OCI-LY7 (cell line): ENCODE measurements at regions not wholly inside any gene's neighbourhood (a gene's known extent, or its start where the extent isn't known, plus 50 kb on each side); places are given as distances from the start of the nearest gene placed in this dataset.

Experiments used
- CTCF ChIP-seq: fragments of 200-600 bp; sonication (generic); conservative IDR thresholded peaks from 2 replicates; pipeline ENCODE4 v1.5.1; 2014; ENCODE audit warnings: mild to moderate bottlenecking, antibody characterized with exemption, low read length, moderate library complexity, mixed read lengths
- EZH2phosphoT487 ChIP-seq: fragments of 200-600 bp; sonication (generic); IDR thresholded peaks from 2 replicates; pipeline ENCODE4 v1.6.1; 2018; ENCODE audit warnings: low read depth, borderline replicate concordance, mild to moderate bottlenecking, mixed run types, antibody characterized with exemption, low read length, moderate library complexity, mixed read lengths

GRCh38 chr4:159542296-159542695, 439.4 kb downstream of the RAPGEF2 start:
- TF ChIP-seq CTCF (no peak), EZH2phosphoT487 (no peak)
